H1 (cell line): ENCODE measurements at regions not wholly inside any gene's neighbourhood (a gene's known extent, or its start where the extent isn't known, plus 50 kb on each side); places are given as distances from the start of the nearest gene placed in this dataset.

Experiments
- ASH2L ChIP-seq: fragments of 200-600, 300-600 bp; sonication (generic); IDR thresholded peaks from one replicate; pipeline ENCODE4 v1.7.1; 2017; ENCODE audit warnings: low read length
- CBX5 ChIP-seq: fragments of 300-800, 300-1000 bp; sonication (generic); IDR thresholded peaks from 2 replicates; pipeline ENCODE4 v1.7.1; 2016; ENCODE audit warnings: antibody characterized with exemption, low read length, low read depth
- CEBPB ChIP-seq: IDR thresholded peaks from 2 replicates; pipeline ENCODE4 v1.6.1; 2012; ENCODE audit warnings: low read depth, low read length
- CHD7 ChIP-seq: fragments of 300-600 bp; sonication (generic); IDR thresholded peaks from 2 replicates; pipeline ENCODE4 v1.7.1; 2012; ENCODE audit warnings: low read length, moderate library complexity, mild to moderate bottlenecking, inconsistent platforms; ENCODE audit not compliant: insufficient replicate concordance
- HDAC2 ChIP-seq, 2 experiments: fragments of 300-600 bp in 1 of 2; sonication (generic) in 1 of 2; IDR thresholded peaks; 2 replicates each; pipeline ENCODE4 v1.6.1; 2011 to 2012; ENCODE audit warnings: low read depth in 2 of 2, low read length in 2 of 2, mild to moderate bottlenecking in 2 of 2, moderate library complexity in 2 of 2, borderline replicate concordance in 1 of 2, inconsistent platforms in 1 of 2
- MAFK ChIP-seq: IDR thresholded peaks from 2 replicates; pipeline ENCODE4 v1.6.1; 2012; ENCODE audit warnings: low read depth, mild to moderate bottlenecking, improper control_type of control experiment, low read length
- SIN3A ChIP-seq, 2 experiments: IDR thresholded peaks in 1 of 2; conservative IDR thresholded peaks in 1 of 2; 2 replicates each; pipeline ENCODE4 v1.6.1; 2011 to 2012; ENCODE audit warnings: low read length in 2 of 2, improper control_type of control experiment in 1 of 2, low read depth in 1 of 2, mild to moderate bottlenecking in 1 of 2
- SIRT6 ChIP-seq: IDR thresholded peaks from one replicate; pipeline ENCODE4 v1.7.1; 2012; ENCODE audit warnings: low read length, inconsistent platforms
- TCF12 ChIP-seq: IDR thresholded peaks from 2 replicates; pipeline ENCODE4 v1.6.1; 2011; ENCODE audit warnings: low read depth, mild to moderate bottlenecking, low read length

DNA sequence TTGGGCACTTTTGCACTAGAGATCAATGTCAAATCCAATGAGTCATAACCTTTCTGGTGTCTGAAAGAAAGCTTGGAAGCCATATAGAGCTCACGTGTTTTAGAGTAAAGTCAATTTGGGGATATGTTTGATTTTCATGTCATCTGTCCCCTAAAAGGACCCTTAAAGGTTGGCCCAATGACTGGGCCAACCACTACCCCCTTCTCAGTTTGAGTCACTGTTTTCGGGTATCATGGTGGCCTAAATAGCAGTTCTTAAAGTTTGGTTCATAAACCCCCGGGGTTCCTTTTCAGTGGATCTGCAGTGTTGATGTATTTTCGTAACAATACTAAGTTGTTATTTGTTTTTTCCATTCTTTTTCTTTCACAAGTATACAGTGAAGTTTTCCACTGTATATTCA lies 327.6 kb downstream of the PRL start (continued):
- no peak for TF ChIP-seq SIRT6
- TF ChIP-seq CHD7, result no peak
- no peak for TF ChIP-seq SIN3A (conservative IDR thresholded peaks at IDR 0.05 in 1 of 2, IDR thresholded peaks at IDR 0.05 in 1 of 2; ENCODE audit: low read depth in 1 of 2, low read length in 2 of 2)
- no peak for TF ChIP-seq ASH2L
- no peak for TF ChIP-seq CBX5
- TF ChIP-seq CEBPB, result no peak
- no peak for TF ChIP-seq MAFK
- no peak for TF ChIP-seq HDAC2 (IDR thresholded peaks at IDR 0.05; ENCODE audit: borderline replicate concordance in 1 of 2, low read depth in 2 of 2, low read length in 2 of 2)
- no peak for TF ChIP-seq TCF12
